ENCODE measurements at regions not wholly inside any gene's neighbourhood (a gene's known extent, or its start where the extent isn't known, plus 50 kb on each side); places are given as distances from the start of the nearest gene placed in this dataset.

- TF ChIP-seq POLR2A (IDR thresholded peaks at IDR 0.05; ENCODE audit: low read length) (no peak), GATA1 (IDR thresholded peaks at IDR 0.05; ENCODE audit: low read depth, low read length) (no peak)
Measured at GRCh38 chr9:16342246-16343020, 528.0 kb downstream of the BNC2 start.
